ENCODE measurements at regions not wholly inside any gene's neighbourhood (a gene's known extent, or its start where the extent isn't known, plus 50 kb on each side); places are given as distances from the start of the nearest gene placed in this dataset.

- Histone ChIP-seq H4K8ac (ENCODE audit: low read depth, low read length) (no peak overlapping the region), H3K79me1 (ENCODE audit: low read depth, low read length) (no peaks in the 10 kb centered on the region), H3K27ac (replicated peaks; ENCODE audit: low read length) (no peak overlapping the region), H3K36me3 (replicated peaks in 1 of 2; ENCODE audit: control insufficient read depth in 2 of 2, insufficient read depth in 2 of 2, low read length in 2 of 2) (no peaks in the 10 kb centered on the region), H3K4me3 (ENCODE audit: low read length in 2 of 2) (no peak overlapping the region), H2BK15ac (ENCODE audit: low read length) (no peak overlapping the region), H2AFZ (ENCODE audit: low read length) (no peak overlapping the region), H3K23ac (ENCODE audit: low read depth, low read length, poor library complexity) (peak overlapping the region; percentile 66), H2BK120ac (ENCODE audit: low read depth, low read length) (no peak overlapping the region), H3K4me1 (ENCODE audit: control insufficient read depth in 2 of 2, insufficient read depth in 1 of 2, low read depth in 1 of 2, low read length in 2 of 2) (peaks cover 0 to 9% of the 10 kb centered on the region in 2 donors), H4K91ac (ENCODE audit: low read depth, low read length, poor library complexity) (no peak overlapping the region), H2BK5ac (ENCODE audit: low read length) (no peak overlapping the region), H3K14ac (ENCODE audit: low read length) (peak overlapping the region; percentile 39), H3K18ac (ENCODE audit: low read length) (peak overlapping the region; percentile 42), H3K9me3 (replicated peaks in 1 of 2; ENCODE audit: control insufficient read depth in 2 of 2, insufficient read depth in 1 of 2, low read depth in 1 of 2, low read length in 2 of 2) (no peaks in the 10 kb centered on the region), H3K27me3 (ENCODE audit: control insufficient read depth in 3 of 3, insufficient read depth in 3 of 3, low read depth in 1 of 3, low read length in 3 of 3) (peaks cover 3 to 88% (median 38%) of the 10 kb centered on the region in 3 experiments), H3K9ac (ENCODE audit: low read depth, low read length, poor library complexity) (no peak overlapping the region), H3K4ac (ENCODE audit: low read length) (no peak overlapping the region), H3K4me2 (ENCODE audit: insufficient read depth, low read length, poor library complexity, severe bottlenecking) (no peak overlapping the region), H2AK5ac (ENCODE audit: low read depth, low read length) (peak overlapping the region; percentile 58), H2BK12ac (ENCODE audit: low read length) (no peak overlapping the region)
- DNase-seq (ENCODE audit: low spot score): no peak
- no CpG with 5 or more reads among the region's 8 CpGs for WGBS, 2 donors (ENCODE audit: extremely low coverage in 2 of 2, insufficient read length in 2 of 2, insufficient replicate concordance in 1 of 2)
Measured at GRCh38 chr2:120447127-120447785, 101.3 kb downstream of the INHBB start.

- no peak overlapping the region for H3K27ac ChIP-seq (replicated peaks; ENCODE audit: low read length)
- peaks cover 0 to 84% (median 26%) of the 10 kb centered on the region in 3 experiments for H3K27me3 ChIP-seq (ENCODE audit: control insufficient read depth in 3 of 3, insufficient read depth in 3 of 3, low read depth in 1 of 3, low read length in 3 of 3)
- H2AK5ac ChIP-seq (ENCODE audit: low read depth, low read length): no peak overlapping the region
- H3K4me1 ChIP-seq (ENCODE audit: control insufficient read depth in 2 of 2, insufficient read depth in 1 of 2, low read depth in 1 of 2, low read length in 2 of 2): no peaks in the 10 kb centered on the region
- WGBS, 2 donors (ENCODE audit: extremely low coverage in 2 of 2, insufficient read length in 2 of 2, insufficient replicate concordance in 1 of 2): no CpG with 5 or more reads among the region's 6 CpGs
- no peak overlapping the region for H3K14ac ChIP-seq (ENCODE audit: low read length)
- no peaks in the 10 kb centered on the region for H3K36me3 ChIP-seq (replicated peaks in 1 of 2; ENCODE audit: control insufficient read depth in 2 of 2, insufficient read depth in 2 of 2, low read length in 2 of 2)
- H3K4ac ChIP-seq (ENCODE audit: low read length): no peak overlapping the region
- no peaks in the 10 kb centered on the region for H3K79me1 ChIP-seq (ENCODE audit: low read depth, low read length)
- no peak for DNase-seq (ENCODE audit: low spot score)
- H3K18ac ChIP-seq (ENCODE audit: low read length): no peak overlapping the region
- no peak overlapping the region for H3K4me2 ChIP-seq (ENCODE audit: insufficient read depth, low read length, poor library complexity, severe bottlenecking)
- no peak overlapping the region for H2AFZ ChIP-seq (ENCODE audit: low read length)
- H4K8ac ChIP-seq (ENCODE audit: low read depth, low read length): no peak overlapping the region
- no peak overlapping the region for H3K9ac ChIP-seq (ENCODE audit: low read depth, low read length, poor library complexity)
- H3K9me3 ChIP-seq (replicated peaks in 1 of 2; ENCODE audit: control insufficient read depth in 2 of 2, insufficient read depth in 1 of 2, low read depth in 1 of 2, low read length in 2 of 2): no peaks in the 10 kb centered on the region
- no peak overlapping the region for H3K23ac ChIP-seq (ENCODE audit: low read depth, low read length, poor library complexity)
- H2BK15ac ChIP-seq (ENCODE audit: low read length): no peak overlapping the region
- no peak overlapping the region for H2BK12ac ChIP-seq (ENCODE audit: low read length)
- H4K91ac ChIP-seq (ENCODE audit: low read depth, low read length, poor library complexity): no peak overlapping the region
- H3K4me3 ChIP-seq (ENCODE audit: low read length in 2 of 2): no peak overlapping the region
- H2BK120ac ChIP-seq (ENCODE audit: low read depth, low read length): no peak overlapping the region
- H2BK5ac ChIP-seq (ENCODE audit: low read length): no peak overlapping the region
Measured at GRCh38 chr2:120448436-120448835, 102.5 kb downstream of the INHBB start.

GRCh38 chr2:120448961-120449810, 103.2 kb downstream of the INHBB start:
- Histone ChIP-seq H3K4me2 (ENCODE audit: insufficient read depth, low read length, poor library complexity, severe bottlenecking) (no peak overlapping the region), H2AFZ (ENCODE audit: low read length) (no peak overlapping the region), H3K14ac (ENCODE audit: low read length) (peak overlapping the region; percentile 17), H2BK15ac (ENCODE audit: low read length) (no peak overlapping the region), H2BK5ac (ENCODE audit: low read length) (no peak overlapping the region), H3K9me3 (replicated peaks in 1 of 2; ENCODE audit: control insufficient read depth in 2 of 2, insufficient read depth in 1 of 2, low read depth in 1 of 2, low read length in 2 of 2) (no peaks in the 10 kb centered on the region), H2BK120ac (ENCODE audit: low read depth, low read length) (no peak overlapping the region), H2BK12ac (ENCODE audit: low read length) (no peak overlapping the region), H2AK5ac (ENCODE audit: low read depth, low read length) (no peak overlapping the region), H3K4ac (ENCODE audit: low read length) (no peak overlapping the region), H3K79me1 (ENCODE audit: low read depth, low read length) (no peaks in the 10 kb centered on the region), H3K9ac (ENCODE audit: low read depth, low read length, poor library complexity) (no peak overlapping the region), H3K27ac (replicated peaks; ENCODE audit: low read length) (no peak overlapping the region), H3K4me3 (ENCODE audit: low read length in 2 of 2) (no peak overlapping the region), H3K4me1 (ENCODE audit: control insufficient read depth in 2 of 2, insufficient read depth in 1 of 2, low read depth in 1 of 2, low read length in 2 of 2) (no peaks in the 10 kb centered on the region), H3K18ac (ENCODE audit: low read length) (peak overlapping the region; percentile 29), H3K23ac (ENCODE audit: low read depth, low read length, poor library complexity) (no peak overlapping the region), H3K27me3 (ENCODE audit: control insufficient read depth in 3 of 3, insufficient read depth in 3 of 3, low read depth in 1 of 3, low read length in 3 of 3) (peaks cover 0 to 83% (median 19%) of the 10 kb centered on the region in 3 experiments), H3K36me3 (replicated peaks in 1 of 2; ENCODE audit: control insufficient read depth in 2 of 2, insufficient read depth in 2 of 2, low read length in 2 of 2) (no peaks in the 10 kb centered on the region), H4K8ac (ENCODE audit: low read depth, low read length) (no peak overlapping the region), H4K91ac (ENCODE audit: low read depth, low read length, poor library complexity) (no peak overlapping the region)
- DNase-seq (ENCODE audit: low spot score): no peak
- WGBS, 2 donors (ENCODE audit: extremely low coverage in 2 of 2, insufficient read length in 2 of 2, insufficient replicate concordance in 1 of 2): no CpG with 5 or more reads among the region's 15 CpGs

GRCh38 chr2:120450196-120450820, 104.4 kb downstream of the INHBB start:
- WGBS, 2 donors (ENCODE audit: extremely low coverage in 2 of 2, insufficient read length in 2 of 2, insufficient replicate concordance in 1 of 2): no CpG with 5 or more reads among the region's 12 CpGs
- H2BK12ac ChIP-seq (ENCODE audit: low read length): no peak overlapping the region
- no peaks in the 10 kb centered on the region for H3K4me1 ChIP-seq (ENCODE audit: control insufficient read depth in 2 of 2, insufficient read depth in 1 of 2, low read depth in 1 of 2, low read length in 2 of 2)
- no peak overlapping the region for H2BK15ac ChIP-seq (ENCODE audit: low read length)
- no peak overlapping the region for H3K9ac ChIP-seq (ENCODE audit: low read depth, low read length, poor library complexity)
- H4K8ac ChIP-seq (ENCODE audit: low read depth, low read length): no peak overlapping the region
- H3K4me2 ChIP-seq (ENCODE audit: insufficient read depth, low read length, poor library complexity, severe bottlenecking): no peak overlapping the region
- H3K18ac ChIP-seq (ENCODE audit: low read length): peak overlapping the region; percentile 29
- H3K4ac ChIP-seq (ENCODE audit: low read length): peak overlapping the region; percentile 19
- H2BK120ac ChIP-seq (ENCODE audit: low read depth, low read length): no peak overlapping the region
- peak overlapping the region; percentile 14 for H3K23ac ChIP-seq (ENCODE audit: low read depth, low read length, poor library complexity)
- no peak overlapping the region for H2AFZ ChIP-seq (ENCODE audit: low read length)
- no peaks in the 10 kb centered on the region for H3K9me3 ChIP-seq (replicated peaks in 1 of 2; ENCODE audit: control insufficient read depth in 2 of 2, insufficient read depth in 1 of 2, low read depth in 1 of 2, low read length in 2 of 2)
- H2AK5ac ChIP-seq (ENCODE audit: low read depth, low read length): no peak overlapping the region
- no peak overlapping the region for H3K14ac ChIP-seq (ENCODE audit: low read length)
- H3K27ac ChIP-seq (replicated peaks; ENCODE audit: low read length): no peak overlapping the region
- no peak overlapping the region for H4K91ac ChIP-seq (ENCODE audit: low read depth, low read length, poor library complexity)
- peaks cover 0 to 76% (median 9%) of the 10 kb centered on the region in 3 experiments for H3K27me3 ChIP-seq (ENCODE audit: control insufficient read depth in 3 of 3, insufficient read depth in 3 of 3, low read depth in 1 of 3, low read length in 3 of 3)
- H3K4me3 ChIP-seq (ENCODE audit: low read length in 2 of 2): no peak overlapping the region
- DNase-seq (ENCODE audit: low spot score): no peak
- no peak overlapping the region for H2BK5ac ChIP-seq (ENCODE audit: low read length)
- H3K36me3 ChIP-seq (replicated peaks in 1 of 2; ENCODE audit: control insufficient read depth in 2 of 2, insufficient read depth in 2 of 2, low read length in 2 of 2): no peaks in the 10 kb centered on the region
- H3K79me1 ChIP-seq (ENCODE audit: low read depth, low read length): no peaks in the 10 kb centered on the region

Data from neuronal stem cell (in vitro differentiated cells).